ENCODE measurements at regions not wholly inside any gene's neighbourhood (a gene's known extent, or its start where the extent isn't known, plus 50 kb on each side); places are given as distances from the start of the nearest gene placed in this dataset.

- DNase-seq: no peak
These were observed 118.1 kb upstream of the ARHGAP20 start for GRCh38 chr11:110830344-110830743.

GRCh38 chr11:110829873-110830272, 117.6 kb upstream of the ARHGAP20 start:
- DNase-seq: no peak

GRCh38 chr11:110828086-110828485, 115.8 kb upstream of the ARHGAP20 start:
- no peak for DNase-seq

GRCh38 chr11:110827276-110827675, 115.0 kb upstream of the ARHGAP20 start:
- no peak for DNase-seq

- DNase-seq: no peak
These were observed 112.8 kb upstream of the ARHGAP20 start for GRCh38 chr11:110824912-110825620.

- no peak for DNase-seq
These were observed 105.9 kb upstream of the ARHGAP20 start for GRCh38 chr11:110818032-110818687.

GRCh38 chr11:110812086-110812733, 100.0 kb upstream of the ARHGAP20 start:
- no peak for DNase-seq

GRCh38 chr11:110809417-110810199, 97.4 kb upstream of the ARHGAP20 start:
- no peak for DNase-seq

GRCh38 chr11:110808248-110808647, 96.0 kb upstream of the ARHGAP20 start:
- DNase-seq: no peak

- DNase-seq: no peak
These were observed 95.6 kb upstream of the ARHGAP20 start for GRCh38 chr11:110807801-110808200.

- peak; percentile 11 for DNase-seq
These were observed 93.5 kb upstream of the ARHGAP20 start for GRCh38 chr11:110805756-110806155.

GRCh38 chr11:110802162-110802561, 89.9 kb upstream of the ARHGAP20 start:
- no peak for DNase-seq

- no peak for DNase-seq
These were observed 89.1 kb upstream of the ARHGAP20 start for GRCh38 chr11:110801328-110801727.

GRCh38 chr11:110798201-110798900, 86.1 kb upstream of the ARHGAP20 start:
- no peak for DNase-seq

GRCh38 chr11:110797453-110797852, 85.2 kb upstream of the ARHGAP20 start:
- DNase-seq: no peak

GRCh38 chr11:110795112-110795624, 82.9 kb upstream of the ARHGAP20 start:
- no peak for DNase-seq

GRCh38 chr11:110793556-110793955, 81.3 kb upstream of the ARHGAP20 start:
- DNase-seq: no peak

- no peak for DNase-seq
These were observed 79.4 kb upstream of the ARHGAP20 start for GRCh38 chr11:110791621-110792020.

GRCh38 chr11:110787680-110788079, 75.4 kb upstream of the ARHGAP20 start:
- no peak for DNase-seq

- DNase-seq: no peak
These were observed 74.1 kb upstream of the ARHGAP20 start for GRCh38 chr11:110786226-110786902.

- no peak for DNase-seq
These were observed 73.2 kb upstream of the ARHGAP20 start for GRCh38 chr11:110785398-110785797.
